HG02642 (cell line): ENCODE measurements at regions not wholly inside any gene's neighbourhood (a gene's known extent, or its start where the extent isn't known, plus 50 kb on each side); places are given as distances from the start of the nearest gene placed in this dataset.
"Not testable (repeated sequence)": the region's sequence is repeated elsewhere in the genome, so short reads cannot be mapped to it uniquely, and the experiment has no call there.

ENCODE experiments used
- ATAC-seq: cut with Tn5 transposase; IDR thresholded peaks from one replicate; pipeline ENCODE4 v1.9.1; 2021; ENCODE audit warnings: mild to moderate bottlenecking; ENCODE audit not compliant: unreplicated experiment, poor library complexity

DNA sequence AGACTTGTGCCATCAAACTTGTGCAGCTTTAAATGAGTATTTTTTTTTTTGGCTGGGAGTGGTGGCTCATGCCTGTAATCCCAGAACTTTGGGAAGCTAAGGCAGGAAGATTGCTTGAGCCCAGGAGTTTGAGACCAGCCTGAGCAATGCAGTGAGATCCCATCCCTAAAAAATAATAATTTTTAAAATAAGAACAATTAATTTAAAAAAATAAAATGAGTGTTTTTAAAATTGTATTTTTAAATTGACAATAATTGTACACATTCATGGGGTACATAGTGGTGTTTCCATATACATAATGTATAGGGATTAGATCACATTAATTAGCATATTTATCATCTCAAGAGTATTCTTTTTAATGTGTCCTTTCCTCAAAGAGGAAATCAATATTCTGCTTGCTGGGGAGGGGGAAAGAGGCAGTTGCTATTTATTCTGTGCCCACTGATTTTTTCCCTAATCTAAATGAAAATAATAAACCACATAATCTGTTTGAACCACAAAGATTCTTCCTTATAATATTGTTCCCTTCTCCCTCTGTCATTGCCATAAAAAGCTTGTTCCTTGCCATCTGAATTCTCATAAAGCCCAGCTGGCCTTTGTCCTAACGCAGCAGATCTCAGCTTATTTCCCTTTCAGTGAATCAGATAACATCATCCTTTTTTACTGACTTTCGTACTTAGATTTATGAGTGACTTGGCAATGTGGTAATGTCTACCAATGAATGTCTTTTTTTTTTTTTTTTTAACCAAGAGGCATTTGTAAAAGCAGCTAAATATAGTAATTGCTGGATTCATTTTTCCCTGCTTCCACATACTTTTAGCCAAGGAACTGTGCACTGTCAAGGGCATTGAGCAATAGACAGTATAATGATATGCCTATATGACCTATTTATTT lies 81.8 kb upstream of the RUBCNL start:
- ATAC-seq, result no peak

DNA sequence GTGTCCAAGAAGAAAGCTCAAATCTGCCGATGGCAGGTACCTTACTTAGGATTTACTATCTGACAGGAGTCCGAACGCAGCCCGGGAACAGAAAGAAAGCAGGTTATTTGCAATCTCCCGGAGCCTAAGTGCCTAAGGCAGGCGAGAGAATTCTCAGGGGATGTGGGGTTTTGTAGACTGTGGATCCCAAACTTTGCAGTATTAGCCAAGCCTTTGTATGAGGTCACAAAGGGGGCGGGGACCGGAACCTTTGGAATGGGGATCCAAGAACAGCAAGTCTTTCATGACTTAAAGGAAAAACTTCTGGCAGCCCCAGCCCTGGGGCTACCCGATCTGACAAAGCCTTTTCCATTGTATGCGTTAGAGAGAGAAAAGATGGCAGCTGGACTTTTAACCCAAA lies 80.6 kb upstream of the RUBCNL start:
- ATAC-seq, result not testable (repeated sequence)

DNA sequence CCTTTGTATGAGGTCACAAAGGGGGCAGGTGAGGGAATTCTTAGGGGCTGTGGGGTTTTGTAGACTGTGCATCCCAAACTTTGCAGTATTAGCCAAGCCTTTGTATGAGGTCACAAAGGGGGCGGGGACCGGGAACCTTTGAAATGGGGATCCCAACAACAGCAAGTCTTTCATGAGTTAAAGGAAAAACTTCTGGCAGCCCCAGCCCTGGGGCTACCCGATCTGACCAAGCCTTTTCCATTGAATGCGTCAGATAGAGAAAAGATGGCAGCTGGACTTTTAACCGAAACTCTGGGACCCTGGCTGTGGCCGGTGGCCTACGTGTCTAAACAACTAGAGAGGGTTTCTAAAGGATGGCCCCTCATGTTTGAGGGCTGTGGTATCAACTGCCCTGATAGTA lies 79.0 kb upstream of the RUBCNL start:
- ATAC-seq, result not testable (repeated sequence)

DNA sequence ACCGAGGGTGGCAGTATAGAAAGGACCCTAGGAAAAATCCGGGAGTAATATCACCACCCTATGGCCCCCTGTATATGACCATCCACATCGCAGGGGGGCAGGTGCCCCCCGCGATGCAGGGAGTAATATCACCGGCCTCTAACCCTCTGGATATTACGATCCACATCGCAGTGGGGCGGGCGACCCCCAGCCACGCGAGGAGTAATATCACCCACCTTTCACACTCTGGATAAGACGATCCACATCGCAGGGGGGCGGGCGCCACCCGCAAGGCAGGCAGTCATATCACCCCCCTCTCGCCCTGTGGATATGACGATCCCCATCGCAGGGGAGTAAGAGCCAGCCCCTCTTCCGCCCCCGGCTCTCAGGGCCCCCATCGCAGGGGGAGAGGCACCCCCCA lies 76.7 kb upstream of the RUBCNL start:
- no peak for ATAC-seq

DNA sequence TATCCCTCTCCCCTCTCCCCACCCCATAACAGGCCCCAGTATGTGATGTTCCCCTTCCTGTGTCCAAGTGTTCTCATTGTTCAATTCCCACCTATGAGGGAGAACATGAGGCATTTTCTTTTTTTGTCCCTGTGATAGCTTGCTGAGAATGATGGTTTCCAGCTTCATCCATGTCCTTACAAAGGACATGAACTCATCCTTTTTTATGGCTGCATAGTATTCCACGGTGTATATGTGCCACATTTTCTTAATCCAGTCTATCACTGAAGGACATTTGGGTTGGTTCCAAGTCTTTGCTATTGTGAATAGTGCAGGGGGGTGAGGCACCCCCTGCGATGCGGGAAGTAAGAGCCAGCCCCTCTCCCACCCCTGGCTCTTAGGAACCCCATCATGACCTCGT lies 73.2 kb upstream of the RUBCNL start:
- ATAC-seq, result not testable (repeated sequence)

DNA sequence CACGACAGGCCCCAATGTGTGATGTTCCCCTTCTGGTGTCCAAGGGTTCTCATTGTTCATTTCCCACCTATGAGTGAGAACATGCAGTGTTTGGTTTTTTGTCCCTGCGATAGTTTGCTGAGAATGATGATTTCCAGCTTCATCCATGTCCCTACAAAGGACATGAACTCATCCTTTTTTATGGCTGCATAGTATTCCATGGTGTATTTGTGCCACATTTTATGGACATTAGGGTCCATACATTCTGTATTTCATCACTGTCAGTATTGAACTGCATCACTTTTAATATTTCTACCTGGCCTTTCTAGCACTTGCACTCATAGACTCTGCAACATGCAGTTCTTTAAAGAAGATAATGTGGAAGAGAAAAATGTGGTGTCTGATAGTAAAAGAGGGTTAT lies 70.2 kb upstream of the RUBCNL start:
- ATAC-seq, result not testable (repeated sequence)

DNA sequence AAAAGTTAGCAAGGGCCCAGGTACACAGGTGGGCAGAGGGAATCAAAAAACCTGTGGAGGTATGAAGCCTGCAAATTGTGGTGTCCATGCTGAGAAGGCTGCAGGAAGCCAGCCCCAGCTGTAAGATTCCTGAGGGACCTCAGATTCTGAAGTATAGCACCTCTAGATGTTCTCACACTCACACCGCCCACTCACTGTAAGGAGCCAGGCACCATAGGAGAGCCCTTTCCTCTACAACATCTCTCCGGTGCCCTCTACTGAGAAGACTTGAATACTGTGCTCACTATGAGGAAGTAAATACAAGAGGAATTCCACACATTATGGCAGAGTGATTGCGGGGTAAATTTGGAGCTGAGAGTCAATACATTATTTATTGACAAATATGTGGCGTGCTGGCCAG lies 68.9 kb upstream of the RUBCNL start:
- ATAC-seq, result peak; percentile 70

DNA sequence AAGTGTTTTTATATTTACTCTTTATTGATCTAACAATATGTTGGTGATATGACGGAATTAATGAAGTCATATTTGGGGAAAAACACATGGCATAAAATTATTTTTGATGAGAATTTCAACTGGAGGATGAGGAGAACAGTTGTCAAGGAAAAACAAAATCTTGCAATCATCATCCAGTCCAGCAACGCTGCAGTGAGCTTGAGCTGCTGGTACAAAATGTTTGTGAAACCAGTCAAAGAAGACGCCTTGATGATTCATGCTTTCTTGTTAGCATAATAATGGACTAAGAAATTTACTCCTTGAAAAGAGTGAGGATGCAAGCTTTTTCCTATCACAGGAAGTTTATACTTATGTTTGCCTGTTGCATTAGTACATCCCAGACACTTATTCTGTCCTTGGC lies 64.1 kb upstream of the RUBCNL start:
- not testable (repeated sequence) for ATAC-seq

DNA sequence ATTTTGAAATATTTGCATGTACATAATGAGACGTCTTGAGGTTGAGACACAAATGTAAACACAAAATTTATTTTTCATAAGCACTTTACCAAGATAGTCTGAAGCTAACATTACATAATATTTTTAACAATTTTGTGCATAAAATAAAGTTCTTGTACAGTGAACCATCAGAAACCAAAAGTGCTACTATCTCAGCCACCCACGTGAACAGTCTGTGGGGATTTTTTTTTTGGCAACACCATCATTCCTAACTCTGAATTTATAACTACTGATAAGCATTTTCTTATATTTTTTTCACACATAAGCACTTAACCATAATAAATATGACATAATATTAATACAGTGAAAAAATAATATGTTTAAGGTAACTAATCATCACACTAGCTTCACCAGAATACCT lies 62.9 kb upstream of the RUBCNL start:
- ATAC-seq, result not testable (repeated sequence)

DNA sequence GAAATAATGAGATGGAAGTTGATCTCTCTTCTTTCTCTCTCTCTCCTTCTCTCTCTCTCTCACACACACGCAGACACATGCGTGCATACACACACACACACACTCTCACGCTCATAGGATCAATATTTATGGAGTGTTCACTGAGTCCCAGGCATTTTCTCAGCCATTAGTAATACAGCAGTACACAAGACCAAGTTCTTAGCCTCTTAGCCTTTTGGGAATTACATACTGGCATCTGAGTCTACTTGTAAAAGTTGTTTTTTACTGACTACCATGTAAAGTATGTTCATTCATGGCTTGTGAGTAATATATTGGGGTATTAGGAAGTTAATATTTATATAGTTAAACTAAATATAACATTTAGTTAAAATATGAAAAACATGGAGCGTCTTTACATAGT lies 61.1 kb upstream of the RUBCNL start:
- not testable (repeated sequence) for ATAC-seq

DNA sequence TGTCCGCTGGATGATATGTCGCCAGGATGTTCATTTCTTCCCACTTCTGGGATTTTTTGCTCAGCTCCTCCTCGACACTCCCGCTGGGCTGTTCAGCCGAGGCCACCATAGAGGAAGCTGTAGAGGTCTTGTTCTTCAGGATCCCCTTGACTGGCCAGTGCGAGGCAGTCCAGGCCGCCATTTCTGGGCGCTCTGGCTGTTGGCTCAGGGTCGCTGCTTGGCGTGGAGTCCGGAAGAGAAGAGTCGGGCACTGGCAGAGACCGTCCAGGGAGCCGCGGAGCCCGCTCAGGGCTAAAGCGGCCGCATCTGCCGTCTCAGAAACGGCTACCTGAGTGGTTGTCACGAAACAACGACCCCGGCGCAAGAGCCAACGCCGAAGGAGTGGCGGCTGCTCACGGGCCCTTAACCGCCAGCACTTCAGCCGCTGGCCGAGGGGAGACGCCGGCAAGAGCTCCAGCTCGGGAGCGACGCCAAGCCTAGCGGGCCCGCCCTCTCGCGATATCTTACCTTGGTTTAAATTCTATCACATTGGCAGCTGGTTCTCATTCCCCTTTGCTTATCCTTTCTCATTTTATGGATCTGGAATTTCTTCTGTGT lies 50.9 kb upstream of the RUBCNL start:
- not testable (repeated sequence) for ATAC-seq
